GM18520 (cell line): ENCODE measurements at regions not wholly inside any gene's neighbourhood (a gene's known extent, or its start where the extent isn't known, plus 50 kb on each side); places are given as distances from the start of the nearest gene placed in this dataset.

Source experiments
- ATAC-seq: cut with Tn5 transposase; IDR thresholded peaks from one replicate; pipeline ENCODE4 v1.9.1; 2021; ENCODE audit not compliant: unreplicated experiment

GRCh38 chr9:108681851-108682590 lies 173.8 kb downstream of the ACTL7B start:
- no peak for ATAC-seq

GRCh38 chr9:108680946-108681345 lies 174.8 kb downstream of the ACTL7B start:
- ATAC-seq, result no peak

DNA sequence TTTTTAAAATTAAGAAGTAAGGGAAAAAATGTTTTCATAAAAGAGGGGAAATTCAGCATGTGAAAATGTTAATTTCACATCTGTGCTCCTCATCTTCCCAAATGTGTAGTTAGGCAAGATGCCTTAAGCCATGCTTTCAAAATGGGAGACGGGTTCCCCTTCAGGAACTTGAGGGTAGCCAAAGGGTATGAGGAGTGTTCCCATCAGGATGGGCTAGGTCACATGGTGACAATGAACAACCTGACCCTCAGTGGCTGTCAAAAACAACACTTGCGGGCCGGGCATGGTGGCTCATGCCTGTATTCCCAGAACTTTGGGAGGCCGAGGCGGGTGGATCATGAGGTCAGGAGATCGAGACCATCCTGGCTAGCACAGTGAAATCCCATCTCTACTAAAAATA lies 178.0 kb downstream of the ACTL7B start:
- ATAC-seq, result no peak

DNA sequence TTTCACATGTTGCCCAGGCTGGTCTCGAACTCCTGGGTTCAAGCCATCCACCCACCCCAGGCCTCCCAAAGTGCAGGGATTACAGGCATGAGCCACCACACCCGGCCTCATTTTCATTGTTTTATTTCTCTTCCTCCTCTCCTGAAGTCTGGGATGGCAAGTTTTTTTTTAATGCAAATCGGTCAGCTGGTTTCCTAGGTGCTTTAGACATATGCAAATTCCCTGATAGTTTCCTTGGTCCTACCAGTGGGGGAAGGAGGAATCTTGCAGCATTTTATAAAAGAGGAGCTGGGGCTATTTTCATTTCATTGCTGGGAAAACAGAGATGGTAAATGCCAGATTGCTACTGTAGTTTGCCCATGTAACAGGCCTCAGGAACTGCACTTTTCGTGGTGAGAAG lies 179.4 kb downstream of the ACTL7B start:
- no peak for ATAC-seq

DNA sequence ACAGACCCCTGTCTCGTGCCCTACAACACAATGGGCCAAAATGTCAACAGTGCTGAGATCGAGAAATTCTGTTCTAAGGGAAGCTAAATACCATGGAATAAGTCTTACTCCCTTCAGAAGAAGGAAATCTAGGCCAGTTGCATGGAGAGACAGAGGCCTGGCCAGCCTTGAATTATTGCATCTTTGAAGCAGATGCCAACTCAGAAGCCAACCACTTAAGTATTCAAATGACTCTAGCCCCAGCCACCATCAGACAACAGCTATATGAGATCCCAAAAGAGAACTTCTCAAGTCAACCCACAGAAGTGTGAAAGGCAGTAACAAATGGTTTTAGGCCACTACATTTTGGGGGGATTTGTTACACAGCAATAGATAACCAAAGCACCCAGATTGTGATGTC lies 180.1 kb downstream of the ACTL7B start:
- ATAC-seq, result no peak

GRCh38 chr9:108674766-108675530 lies 180.8 kb downstream of the ACTL7B start:
- ATAC-seq, result no peak

DNA sequence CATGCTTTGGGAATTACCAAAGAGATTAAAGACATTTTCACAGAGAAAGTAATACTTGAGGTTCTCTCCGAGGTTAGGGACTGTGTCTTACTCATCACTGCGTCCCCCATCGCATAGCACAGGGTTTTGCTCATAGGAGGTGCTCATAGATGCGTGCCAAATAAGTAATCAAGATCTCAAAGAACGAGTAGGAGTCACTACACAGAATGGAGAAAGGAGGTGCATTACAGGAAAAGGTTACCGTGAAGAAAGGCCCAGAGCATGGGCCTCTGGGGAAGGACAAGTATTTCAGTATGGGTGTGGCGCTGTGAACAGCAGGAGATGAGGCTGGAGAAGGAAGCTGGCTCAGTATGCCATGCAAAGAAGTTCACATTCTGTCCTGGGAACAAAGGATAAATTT lies 182.4 kb downstream of the ACTL7B start:
- no peak for ATAC-seq

DNA sequence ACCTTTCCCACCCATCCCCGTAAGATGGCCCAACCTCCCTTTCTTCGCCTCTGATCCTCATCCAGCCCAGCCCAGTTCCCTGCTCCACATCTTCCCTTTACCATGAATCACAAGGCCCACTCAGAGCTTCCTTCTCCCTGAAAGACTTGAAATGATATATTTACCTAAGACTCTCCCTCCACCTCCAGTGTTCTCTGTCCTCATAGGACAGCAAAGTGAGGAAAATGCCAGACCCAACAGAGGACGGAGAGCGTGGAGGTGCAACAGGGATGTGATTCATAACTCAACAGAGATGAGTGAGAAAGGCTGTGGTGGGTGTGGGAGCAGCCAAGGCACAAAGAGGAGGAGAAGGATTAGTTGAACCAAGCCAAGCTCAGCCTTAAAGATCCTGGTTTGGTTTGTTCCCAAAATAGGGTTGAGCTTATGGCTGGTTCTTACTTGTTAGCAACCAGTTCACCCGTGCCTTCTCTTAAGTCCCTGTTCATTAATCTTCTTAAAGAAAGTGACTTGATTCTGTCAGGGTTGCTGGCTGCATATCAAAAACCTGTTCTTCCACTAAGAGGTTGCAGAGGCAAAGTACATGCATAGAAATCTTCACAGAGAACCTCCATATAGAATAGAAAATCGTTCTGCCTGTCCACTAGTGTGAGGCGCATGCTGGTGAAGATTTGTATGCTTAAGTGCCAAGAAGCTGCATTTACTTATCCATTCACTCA lies 183.2 kb downstream of the ACTL7B start:
- no peak for ATAC-seq

- ATAC-seq, result no peak
Observed at GRCh38 chr9:108671794-108672193, 184.0 kb downstream of the ACTL7B start.

DNA sequence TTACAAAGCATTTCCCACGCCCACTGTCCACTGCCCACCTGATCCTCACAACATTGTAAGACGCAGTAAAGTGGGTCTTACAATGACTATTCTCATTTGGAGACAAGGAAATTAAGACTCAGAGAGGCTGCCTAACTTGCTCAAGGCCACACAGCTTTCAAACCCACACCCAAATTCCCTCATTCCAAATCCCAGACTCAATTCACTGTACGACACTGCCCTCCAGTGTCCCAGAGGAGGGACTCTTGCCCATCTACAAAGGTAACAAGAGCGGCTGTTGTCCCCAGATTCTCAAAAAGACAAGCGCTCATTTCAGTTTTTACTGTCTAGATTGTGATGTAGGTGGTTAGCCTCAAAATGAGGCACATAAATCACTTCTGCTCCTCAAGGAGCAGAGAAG lies 184.6 kb downstream of the ACTL7B start:
- no peak for ATAC-seq

DNA sequence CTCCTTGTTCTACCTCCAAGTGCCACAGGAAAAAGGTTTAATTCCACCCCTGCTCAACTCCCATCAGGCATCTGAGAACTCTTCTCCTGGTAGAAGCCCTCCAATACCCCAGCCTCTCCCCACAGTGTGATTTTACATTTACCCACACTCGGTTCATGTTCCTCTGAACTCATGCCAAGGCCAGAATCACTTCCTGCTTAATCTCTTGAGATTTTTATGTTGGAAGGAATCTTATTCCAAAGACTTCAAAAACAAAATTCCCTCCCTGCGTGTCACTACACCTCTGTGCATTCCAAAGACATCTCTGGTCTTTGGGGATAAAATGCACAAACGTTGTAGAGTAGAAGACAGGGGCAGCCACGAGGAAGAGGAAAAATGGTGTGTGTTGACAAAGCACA lies 186.8 kb downstream of the ACTL7B start:
- no peak for ATAC-seq

- ATAC-seq, result no peak
Observed at GRCh38 chr9:108668191-108668937, 187.4 kb downstream of the ACTL7B start.

- no peak for ATAC-seq
Observed at GRCh38 chr9:108666240-108666784, 189.5 kb downstream of the ACTL7B start.

GRCh38 chr9:108665521-108666239 lies 190.1 kb downstream of the ACTL7B start:
- no peak for ATAC-seq

DNA sequence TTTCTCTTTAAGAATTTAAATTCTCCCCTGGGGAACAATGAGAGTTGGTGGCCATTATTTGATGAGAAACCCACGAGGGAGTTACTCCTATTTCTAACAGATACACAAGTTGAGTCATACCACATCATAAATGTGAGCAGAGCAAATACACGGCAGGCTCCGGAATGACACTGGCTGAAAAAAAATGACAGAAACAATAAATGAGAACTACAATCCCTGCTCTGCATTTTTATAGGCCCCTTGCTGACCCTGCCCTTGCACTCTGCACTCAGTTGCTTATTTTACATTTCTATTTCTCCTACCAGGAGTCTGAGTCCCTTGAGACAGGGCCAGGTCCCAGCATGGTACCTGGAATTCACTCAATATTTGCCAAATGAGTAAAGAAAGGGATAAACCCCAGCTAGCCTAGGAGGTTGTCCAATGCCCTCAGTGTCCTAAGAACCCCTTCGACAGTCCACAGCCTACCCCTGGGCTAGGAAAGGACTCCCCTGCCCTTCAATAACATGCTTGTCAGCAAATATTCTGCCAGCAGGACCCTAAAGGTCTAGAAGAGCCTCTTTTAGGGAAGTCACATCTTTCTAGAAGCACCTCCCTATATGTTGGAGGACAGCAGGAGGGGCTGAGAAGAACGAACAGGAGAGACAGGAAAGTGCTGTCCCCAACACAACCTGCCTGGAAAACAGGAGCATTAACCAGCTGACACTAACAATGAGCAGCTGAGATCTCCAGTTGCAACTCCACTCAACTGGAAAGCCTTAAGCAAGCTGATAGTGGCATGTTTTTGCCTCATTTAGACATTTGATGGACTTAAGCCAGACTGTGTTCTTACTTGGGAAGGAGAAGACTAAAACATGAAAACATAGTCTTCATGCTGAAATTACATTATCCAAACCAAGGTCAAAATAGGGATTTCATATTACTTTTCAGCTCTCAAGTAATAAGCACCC lies 191.2 kb downstream of the ACTL7B start:
- ATAC-seq, result no peak

DNA sequence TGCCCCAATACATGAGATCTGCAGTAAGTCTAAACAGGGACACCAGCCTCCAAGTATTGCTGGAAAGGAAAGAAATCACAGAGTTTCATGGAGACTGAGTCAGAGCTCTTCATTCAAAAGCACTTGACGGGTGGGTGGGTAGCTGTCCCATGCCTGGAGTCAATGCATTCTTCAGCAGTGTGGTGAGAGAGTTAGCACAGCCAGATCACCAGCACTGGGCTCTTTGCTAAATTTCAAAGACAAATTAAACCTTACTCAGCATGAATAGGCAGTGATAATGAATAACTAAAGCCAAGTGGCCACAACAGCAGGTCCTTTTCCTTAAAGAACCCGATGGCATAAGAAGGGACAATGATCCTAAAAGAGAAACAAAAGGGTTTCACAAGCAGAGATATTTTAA lies 192.4 kb downstream of the ACTL7B start:
- no peak for ATAC-seq

DNA sequence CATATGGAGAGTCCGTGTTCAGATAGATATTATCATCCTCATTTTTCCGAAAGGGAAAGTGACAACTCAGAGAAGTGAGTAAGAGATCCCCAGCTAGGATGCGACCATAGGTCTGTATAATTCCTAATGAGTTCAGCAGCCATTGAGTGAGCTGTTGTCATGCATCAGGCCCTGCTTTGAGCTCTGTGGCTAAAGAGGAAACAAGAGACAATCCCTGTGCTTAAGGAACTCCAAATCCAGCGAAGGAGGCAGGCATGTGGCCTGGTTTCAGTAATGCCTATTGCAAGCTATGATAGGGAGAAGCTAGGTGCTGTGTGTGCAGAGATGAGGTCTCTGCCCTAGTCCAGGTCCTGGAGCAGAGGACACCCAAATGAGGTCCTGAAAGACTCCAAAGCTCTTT lies 192.8 kb downstream of the ACTL7B start:
- no peak for ATAC-seq

- ATAC-seq, result no peak
Observed at GRCh38 chr9:108662091-108662875, 193.5 kb downstream of the ACTL7B start.
